ENCODE measurements at regions not wholly inside any gene's neighbourhood (a gene's known extent, or its start where the extent isn't known, plus 50 kb on each side); places are given as distances from the start of the nearest gene placed in this dataset.

DNA sequence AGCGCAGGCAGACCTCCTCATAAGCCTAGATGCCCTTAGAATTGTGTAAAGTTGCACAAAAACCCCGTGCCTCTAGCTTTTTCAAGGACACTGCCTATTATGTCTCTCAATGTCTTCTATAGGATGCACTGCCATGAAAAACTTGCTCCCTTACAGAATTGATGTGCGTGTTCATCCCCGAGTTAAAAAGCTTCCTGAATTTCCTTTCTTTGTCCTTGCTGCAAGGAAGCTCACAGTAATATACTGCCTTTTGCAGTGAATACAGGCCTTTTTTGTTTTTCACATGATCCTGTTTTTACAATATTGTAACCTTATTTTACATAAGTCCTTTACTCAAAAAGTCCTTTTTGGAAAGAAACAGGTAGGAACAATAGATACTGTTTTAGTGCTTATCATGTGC is 193.0 kb downstream of the TTLL7 start:
- 85 to 91% (median 86%) methylated on average over 4 of the region's 4 CpGs for WGBS, 3 donors
- DNase-seq, result no peak
- Histone ChIP-seq H3K9me3 (no peaks in the 10 kb centered on the region), H3K4me3 (no peak overlapping the region), H3K4me1 (ENCODE audit: insufficient read depth) (no peaks in the 10 kb centered on the region), H3K27ac (no peak overlapping the region), H3K27me3 (no peaks in the 10 kb centered on the region), H3K36me3 (no peaks in the 10 kb centered on the region)
- intact Hi-C loops (cut with DNase I), result no loop called here
- no peak for TF ChIP-seq EP300 (IDR thresholded peaks at IDR 0.05)
- no peak for TF ChIP-seq CTCF (IDR thresholded peaks at IDR 0.05)
- TF ChIP-seq POLR2A (IDR thresholded peaks at IDR 0.05), result no peak

DNA sequence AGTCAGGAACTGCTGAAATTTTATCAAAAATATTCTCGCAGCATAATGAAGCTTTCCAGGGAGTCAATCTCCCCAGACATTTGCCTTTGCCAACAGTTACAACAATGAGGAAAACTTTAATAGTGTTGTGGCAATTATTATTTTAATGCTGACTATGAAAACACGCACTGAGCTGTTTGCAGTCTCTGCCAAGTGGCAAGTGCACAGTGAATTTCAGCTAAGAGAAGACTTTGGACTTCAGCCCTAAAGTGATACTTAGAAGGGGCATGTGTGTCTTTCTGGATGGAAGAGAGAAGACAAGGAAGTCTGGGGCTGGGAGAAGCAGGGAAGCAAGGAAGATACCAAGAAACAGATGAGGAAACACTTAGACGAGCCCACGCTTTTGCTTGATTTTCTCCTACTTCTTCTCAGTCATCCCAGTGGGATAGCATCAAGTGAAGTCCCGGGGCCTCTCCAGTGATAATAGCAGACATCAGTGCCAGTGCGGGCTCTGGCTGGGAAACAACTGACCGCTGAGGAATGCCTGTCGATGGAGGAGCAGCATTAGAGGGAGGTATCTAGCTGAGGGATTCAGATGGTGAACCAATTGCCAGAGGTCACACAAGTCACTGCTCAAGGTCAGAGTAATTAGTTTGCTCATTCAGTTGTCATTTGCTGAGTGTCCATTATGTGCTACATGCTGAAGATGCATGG is 196.3 kb downstream of the TTLL7 start:
- H3K27ac ChIP-seq, result no peak overlapping the region
- H3K4me1 ChIP-seq (ENCODE audit: insufficient read depth), result no peaks in the 10 kb centered on the region
- intact Hi-C loops (cut with DNase I), result no loop called here
- no peak overlapping the region for H3K4me3 ChIP-seq
- WGBS, 3 donors, result 69 to 77% (median 73%) methylated on average over 8 of the region's 8 CpGs
- no peak for DNase-seq
- TF ChIP-seq POLR2A (IDR thresholded peaks at IDR 0.05) (no peak), CTCF (IDR thresholded peaks at IDR 0.05) (no peak), EP300 (IDR thresholded peaks at IDR 0.05) (no peak)
- H3K27me3 ChIP-seq, result no peaks in the 10 kb centered on the region
- H3K9me3 ChIP-seq, result no peaks in the 10 kb centered on the region
- H3K36me3 ChIP-seq, result no peaks in the 10 kb centered on the region

GRCh38 chr1:83802023-83802422 is 196.9 kb downstream of the TTLL7 start:
- H3K9me3 ChIP-seq, result no peaks in the 10 kb centered on the region
- WGBS, 3 donors, result 88 to 95% (median 90%) methylated on average over 3 of the region's 3 CpGs
- TF ChIP-seq CTCF (IDR thresholded peaks at IDR 0.05) (no peak), POLR2A (IDR thresholded peaks at IDR 0.05) (no peak), EP300 (IDR thresholded peaks at IDR 0.05) (no peak)
- no peak for DNase-seq
- no peaks in the 10 kb centered on the region for H3K36me3 ChIP-seq
- H3K4me1 ChIP-seq (ENCODE audit: insufficient read depth), result no peaks in the 10 kb centered on the region
- H3K4me3 ChIP-seq, result no peak overlapping the region
- no peak overlapping the region for H3K27ac ChIP-seq
- intact Hi-C loops (cut with DNase I), result no loop called here
- no peaks in the 10 kb centered on the region for H3K27me3 ChIP-seq

- TF ChIP-seq POLR2A (IDR thresholded peaks at IDR 0.05), result no peak
- TF ChIP-seq EP300 (IDR thresholded peaks at IDR 0.05), result no peak
- no peaks in the 10 kb centered on the region for H3K36me3 ChIP-seq
- WGBS, 3 donors, result 72 to 87% (median 76%) methylated on average over 3 of the region's 3 CpGs
- no peaks in the 10 kb centered on the region for H3K27me3 ChIP-seq
- no peak overlapping the region for H3K4me3 ChIP-seq
- DNase-seq, result no peak
- H3K4me1 ChIP-seq (ENCODE audit: insufficient read depth), result no peaks in the 10 kb centered on the region
- no peak overlapping the region for H3K27ac ChIP-seq
- intact Hi-C loops (cut with DNase I), result no loop called here
- H3K9me3 ChIP-seq, result no peaks in the 10 kb centered on the region
Measured at GRCh38 chr1:83800066-83800465, 198.9 kb downstream of the TTLL7 start.

- Histone ChIP-seq H3K27me3 (no peaks in the 10 kb centered on the region), H3K4me3 (no peak overlapping the region), H3K9me3 (no peaks in the 10 kb centered on the region), H3K36me3 (no peaks in the 10 kb centered on the region), H3K27ac (no peak overlapping the region), H3K4me1 (ENCODE audit: insufficient read depth) (no peaks in the 10 kb centered on the region)
- no peak for TF ChIP-seq CTCF (IDR thresholded peaks at IDR 0.05)
- no peak for TF ChIP-seq EP300 (IDR thresholded peaks at IDR 0.05)
- no peak for TF ChIP-seq POLR2A (IDR thresholded peaks at IDR 0.05)
- WGBS, 3 donors, result 39 to 53% (median 52%) methylated on average over 1 of the region's 1 CpG
- intact Hi-C loops (cut with DNase I), result no loop called here
- no peak for DNase-seq
Measured at GRCh38 chr1:83799594-83799993, 199.3 kb downstream of the TTLL7 start.
